ENCODE measurements at regions not wholly inside any gene's neighbourhood (a gene's known extent, or its start where the extent isn't known, plus 50 kb on each side); places are given as distances from the start of the nearest gene placed in this dataset.

DNA sequence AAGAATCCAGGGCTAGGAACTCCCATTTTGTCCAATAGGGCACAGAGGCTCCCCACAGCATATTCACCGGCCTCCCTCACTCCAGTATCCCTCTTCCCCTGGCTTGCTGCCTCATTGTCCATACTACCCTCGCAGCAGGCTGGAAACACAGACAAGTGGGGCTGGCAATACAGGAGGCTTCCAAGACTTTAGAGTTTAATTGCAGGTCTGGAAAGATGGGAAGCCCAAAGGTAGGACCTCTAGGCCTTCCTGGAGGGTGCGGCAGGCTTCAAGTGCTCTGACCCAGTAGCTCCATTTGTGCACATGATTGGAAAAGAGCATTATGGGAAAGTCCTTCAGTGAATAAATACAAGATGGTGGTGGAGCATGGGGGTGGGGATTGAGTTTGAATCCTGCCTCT is 166.7 kb downstream of the EVX1 start:
- TF ChIP-seq, protein P1, sequence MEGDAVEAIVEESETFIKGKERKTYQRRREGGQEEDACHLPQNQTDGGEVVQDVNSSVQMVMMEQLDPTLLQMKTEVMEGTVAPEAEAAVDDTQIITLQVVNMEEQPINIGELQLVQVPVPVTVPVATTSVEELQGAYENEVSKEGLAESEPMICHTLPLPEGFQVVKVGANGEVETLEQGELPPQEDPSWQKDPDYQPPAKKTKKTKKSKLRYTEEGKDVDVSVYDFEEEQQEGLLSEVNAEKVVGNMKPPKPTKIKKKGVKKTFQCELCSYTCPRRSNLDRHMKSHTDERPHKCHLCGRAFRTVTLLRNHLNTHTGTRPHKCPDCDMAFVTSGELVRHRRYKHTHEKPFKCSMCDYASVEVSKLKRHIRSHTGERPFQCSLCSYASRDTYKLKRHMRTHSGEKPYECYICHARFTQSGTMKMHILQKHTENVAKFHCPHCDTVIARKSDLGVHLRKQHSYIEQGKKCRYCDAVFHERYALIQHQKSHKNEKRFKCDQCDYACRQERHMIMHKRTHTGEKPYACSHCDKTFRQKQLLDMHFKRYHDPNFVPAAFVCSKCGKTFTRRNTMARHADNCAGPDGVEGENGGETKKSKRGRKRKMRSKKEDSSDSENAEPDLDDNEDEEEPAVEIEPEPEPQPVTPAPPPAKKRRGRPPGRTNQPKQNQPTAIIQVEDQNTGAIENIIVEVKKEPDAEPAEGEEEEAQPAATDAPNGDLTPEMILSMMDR (IDR thresholded peaks at IDR 0.05): no peak
- no peak for TF ChIP-seq POLR2A (IDR thresholded peaks at IDR 0.05)
